HCT116 (cell line): ENCODE measurements at regions not wholly inside any gene's neighbourhood (a gene's known extent, or its start where the extent isn't known, plus 50 kb on each side); places are given as distances from the start of the nearest gene placed in this dataset.

Experiments
- ATAC-seq: fragments of 200-7000 bp; cut with Tn5 transposase; 2 replicates; pipeline ENCODE4 v1.9.1; 2020; ENCODE audit warnings: mild to moderate bottlenecking, moderate library complexity
- BruUV-seq: library from RNA; stranded (reverse); fragments of 400-500 nt; replicated peaks from 2 replicates; lab custom pipeline; 2021; lab: Mats Ljungman, UMichigan
- CTCF ChIA-PET: fragments of 300-600 bp; sonication (Branson Sonifier 250); formaldehyde crosslinking; loops from one replicate; lab custom pipeline; 2021; ENCODE audit warnings: antibody characterized with exemption; lab: Charles Lee
- POLR2A ChIA-PET: fragments of 300-600, 350-600 bp; sonication (Branson Sonifier 250); formaldehyde crosslinking; loops from one replicate; lab custom pipeline; 2021; ENCODE audit warnings: antibody characterized with exemption; lab: Charles Lee
- RAD21 ChIA-PET, 2 experiments: fragments of 300-600 bp; sonication (Branson Sonifier 250); formaldehyde crosslinking; loops; one replicate each; lab custom pipeline; 2023; ENCODE audit warnings: low total read pairs in 2 of 2; ENCODE audit not compliant: uncharacterized antibody in 2 of 2, unreplicated experiment in 2 of 2, low non-redundant PET in 1 of 2; lab: Charles Lee
- DNase-seq: peaks from one replicate; pipeline ENCODE4 v3.0.0-alpha.2; 2010; ENCODE audit warnings: low read depth, low spot score
- H2AFZ ChIP-seq: fragments of 200-600 bp; shearing (Covaris generic), sonication (generic); 2 replicates; pipeline ENCODE4 v1.6.1; 2017; ENCODE audit warnings: low read depth, mixed run types, mixed read lengths, antibody characterized with exemption, low read length; ENCODE audit not compliant: poor library complexity, severe bottlenecking
- H3K27ac ChIP-seq: 2 replicates; pipeline ENCODE4 v1.5.1; 2012; ENCODE audit warnings: low read depth, low read length
- H3K27me3 ChIP-seq: fragments of 200-600 bp; sonication (generic); 2 replicates; pipeline ENCODE4 v1.6.1; 2016; ENCODE audit warnings: mixed run types, low read length, mixed read lengths; ENCODE audit not compliant: insufficient read depth
- H3K36me3 ChIP-seq, 2 experiments: fragments of 200-500 bp in 1 of 2; fragments of 200-600 bp in 1 of 2; sonication (Bioruptor generic) in 1 of 2; sonication (generic) in 1 of 2; 2 replicates each; pipeline versions ENCODE4 v1.5.1 to v1.6.1; 2014 to 2016; ENCODE audit warnings: low read length in 2 of 2, inconsistent platforms in 1 of 2, mixed read lengths in 1 of 2, mixed run types in 1 of 2; ENCODE audit not compliant: insufficient read depth in 2 of 2, control insufficient read depth in 1 of 2
- H3K4me1 ChIP-seq, 2 experiments: fragments of 200-600 bp in 1 of 2; sonication (generic) in 1 of 2; 2 replicates each; pipeline versions ENCODE4 v1.5.1 to v1.6.1; 2012 to 2017; ENCODE audit warnings: low read length in 2 of 2, inconsistent platforms in 1 of 2, mild to moderate bottlenecking in 1 of 2, mixed read lengths in 1 of 2, mixed run types in 1 of 2, moderate library complexity in 1 of 2; ENCODE audit not compliant: insufficient read depth in 2 of 2, control insufficient read depth in 1 of 2
- H3K4me2 ChIP-seq: fragments of 200-600 bp; sonication (generic); 2 replicates; pipeline ENCODE4 v1.6.1; 2017; ENCODE audit warnings: mixed run types, low read length, mixed read lengths
- H3K4me3 ChIP-seq, 2 experiments: fragments of 200-600 bp in 1 of 2; sonication (generic) in 1 of 2; replicated peaks in 1 of 2; 2 replicates each; pipeline ENCODE4 v1.5.1; 2011 to 2016; ENCODE audit warnings: low read length in 2 of 2, control low read depth in 1 of 2, low read depth in 1 of 2, mild to moderate bottlenecking in 1 of 2, mixed read lengths in 1 of 2, mixed run types in 1 of 2
- H3K79me2 ChIP-seq: fragments of 200-600 bp; sonication (generic); 2 replicates; pipeline ENCODE4 v1.6.1; 2017; ENCODE audit warnings: mild to moderate bottlenecking, mixed run types, low read length, moderate library complexity, mixed read lengths; ENCODE audit not compliant: insufficient read depth
- H3K9ac ChIP-seq: fragments of 200-600 bp; sonication (generic); 2 replicates; pipeline ENCODE4 v1.6.1; 2016; ENCODE audit warnings: low read length, mixed read lengths
- H3K9me2 ChIP-seq: fragments of 200-600 bp; sonication (generic), shearing (Covaris generic); 2 replicates; pipeline ENCODE4 v1.6.1; 2017; ENCODE audit warnings: mixed run types, mild to moderate bottlenecking, moderate library complexity; ENCODE audit not compliant: insufficient read depth
- H3K9me3 ChIP-seq, 2 experiments: fragments of 200-500 bp in 1 of 2; fragments of 200-600 bp in 1 of 2; sonication (Bioruptor generic) in 1 of 2; sonication (generic) in 1 of 2; 2 replicates each; pipeline ENCODE4 v1.6.1; 2014 to 2017; ENCODE audit warnings: low read length in 2 of 2, mixed read lengths in 2 of 2, inconsistent platforms in 1 of 2, low read depth in 1 of 2, mild to moderate bottlenecking in 1 of 2, mixed run types in 1 of 2, moderate library complexity in 1 of 2; ENCODE audit not compliant: control insufficient read depth in 1 of 2, insufficient read depth in 1 of 2
- H4K20me1 ChIP-seq: fragments of 200-600 bp; sonication (generic), shearing (Covaris generic); 2 replicates; pipeline ENCODE4 v1.6.1; 2017; ENCODE audit warnings: mixed run types, mild to moderate bottlenecking, moderate library complexity; ENCODE audit not compliant: insufficient read depth
- CEBPB ChIP-seq: IDR thresholded peaks from 2 replicates; pipeline ENCODE4 v1.6.1; 2012; ENCODE audit warnings: low read depth
- EGR1 ChIP-seq: IDR thresholded peaks from 2 replicates; pipeline ENCODE4 v1.6.1; 2012; ENCODE audit warnings: low read depth
- FOSL1 ChIP-seq: IDR thresholded peaks from 2 replicates; pipeline ENCODE4 v1.6.1; 2012; ENCODE audit warnings: low read depth
- POLR2A ChIP-seq: IDR thresholded peaks from 2 replicates; pipeline ENCODE4 v1.7.0; 2011; ENCODE audit warnings: borderline replicate concordance; ENCODE audit not compliant: insufficient read depth, insufficient read length; ENCODE audit errors: extremely low read depth
- SRF ChIP-seq: IDR thresholded peaks from 2 replicates; pipeline ENCODE4 v1.6.1; 2012; ENCODE audit warnings: low read depth
- TCF7L2 ChIP-seq: IDR thresholded peaks from 2 replicates; pipeline ENCODE4 v1.7.0; 2011; ENCODE audit warnings: borderline replicate concordance, inconsistent platforms; ENCODE audit not compliant: insufficient read depth, insufficient read length; ENCODE audit errors: extremely low read depth
- ZFX ChIP-seq: fragments of 450-650 bp; IDR thresholded peaks from 2 replicates; pipeline ENCODE4 v1.6.1; 2017
- intact Hi-C: fragments of 100-400 bp; cut with micrococcal nuclease; formaldehyde crosslinking; loops from 2 replicates; pipeline ENCODE4 v1.10.0; 2022
- TF ChIP-seq, protein P1 (sequence below): IDR thresholded peaks from 2 replicates; pipeline ENCODE4 v1.6.1; 2012

DNA sequence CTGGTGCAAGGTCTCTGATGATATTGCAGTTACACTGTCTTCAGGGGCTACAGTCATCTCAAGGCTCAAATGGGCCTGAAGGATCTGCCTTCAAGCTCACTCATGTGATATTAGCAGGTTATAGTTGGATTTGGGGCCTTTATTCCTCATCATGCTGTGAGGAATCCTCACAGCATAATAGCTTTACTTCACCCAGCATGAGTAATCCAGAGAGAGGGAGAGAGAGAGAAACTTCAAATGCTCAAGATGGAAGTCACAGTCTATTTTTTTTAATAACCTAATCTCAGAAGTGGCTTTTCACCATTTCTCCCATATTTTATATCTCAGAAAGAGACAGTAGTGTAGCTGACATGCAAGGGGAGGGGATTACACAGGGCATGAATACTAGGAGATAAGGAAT, 658.7 kb downstream of the EPHA4 start:
- POLR2A ChIA-PET = no interaction called here
- intact Hi-C loops = no loop called here
- no peak overlapping the region for H2AFZ ChIP-seq
- H3K36me3 ChIP-seq = no peaks in the 10 kb centered on the region
- no peak for ATAC-seq
- no peaks in the 10 kb centered on the region for H4K20me1 ChIP-seq
- no peaks in the 10 kb centered on the region for H3K4me1 ChIP-seq
- CTCF ChIA-PET = no interaction called here
- H3K4me3 ChIP-seq = no peak overlapping the region
- no peak overlapping the region for H3K9ac ChIP-seq
- RAD21 ChIA-PET = interaction anchor here in 1 of 2 experiments (0.5 kb wide), 1 partner anchor 30 kb away, joined by 3 read pairs; no protein-coding TSS in a partner anchor
- no peaks in the 10 kb centered on the region for H3K27me3 ChIP-seq
- TF ChIP-seq, protein P1, sequence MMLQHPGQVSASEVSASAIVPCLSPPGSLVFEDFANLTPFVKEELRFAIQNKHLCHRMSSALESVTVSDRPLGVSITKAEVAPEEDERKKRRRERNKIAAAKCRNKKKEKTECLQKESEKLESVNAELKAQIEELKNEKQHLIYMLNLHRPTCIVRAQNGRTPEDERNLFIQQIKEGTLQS = no peak
- TF ChIP-seq TCF7L2 (no peak), SRF (no peak), EGR1 (no peak), FOSL1 (no peak), POLR2A (no peak)
- DNase-seq = no peak
- H3K4me2 ChIP-seq = no peak overlapping the region
- H3K9me2 ChIP-seq = no peaks in the 10 kb centered on the region
- H3K79me2 ChIP-seq = no peaks in the 10 kb centered on the region
- no peaks in the 10 kb centered on the region for H3K9me3 ChIP-seq
- H3K27ac ChIP-seq = no peak overlapping the region
- no TSS peak for BruUV-seq

DNA sequence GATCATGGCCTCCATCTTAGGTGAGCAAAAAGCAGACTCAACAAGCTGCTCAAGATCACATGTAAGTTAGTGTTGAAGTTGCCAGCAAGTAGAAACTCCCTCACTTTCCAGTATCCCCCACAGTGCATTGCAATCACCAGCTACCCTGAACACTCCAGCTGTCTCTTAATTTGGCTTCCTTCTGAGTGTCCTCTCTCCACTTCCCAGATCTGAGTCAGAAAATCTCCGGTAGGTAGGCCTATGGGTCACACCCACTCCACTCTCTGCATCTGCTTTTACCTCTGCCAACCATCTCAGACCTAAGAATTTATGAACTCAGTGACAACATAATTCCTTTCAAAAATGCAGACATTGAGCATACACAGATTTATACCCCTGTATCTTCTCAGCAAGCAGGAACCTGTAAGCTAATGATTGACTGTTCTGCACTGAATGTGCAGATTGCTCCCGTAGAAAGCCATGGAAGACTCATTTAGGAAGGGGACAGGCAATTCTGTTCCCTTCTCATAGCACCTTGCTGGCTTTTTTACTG, 656.9 kb downstream of the EPHA4 start:
- TF ChIP-seq ZFX (no peak), FOSL1 (no peak), POLR2A (no peak), CEBPB (no peak)
- TF ChIP-seq, protein P1 = no peak
- no TSS peak for BruUV-seq
- H3K4me2 ChIP-seq = no peak overlapping the region
- CTCF ChIA-PET = interaction anchor here (0.6 kb wide), 1 partner anchor 23 kb away, joined by 5 read pairs; no protein-coding TSS in a partner anchor
- no peaks in the 10 kb centered on the region for H3K9me2 ChIP-seq
- no peaks in the 10 kb centered on the region for H4K20me1 ChIP-seq
- intact Hi-C loops = no loop called here
- no peak overlapping the region for H3K9ac ChIP-seq
- no peaks in the 10 kb centered on the region for H3K79me2 ChIP-seq
- no peak overlapping the region for H2AFZ ChIP-seq
- no peaks in the 10 kb centered on the region for H3K27me3 ChIP-seq
- DNase-seq (no peak), ATAC-seq (no peak)
- H3K9me3 ChIP-seq = no peaks in the 10 kb centered on the region
- H3K4me1 ChIP-seq = no peaks in the 10 kb centered on the region
- RAD21 ChIA-PET = no interaction called here
- no peak overlapping the region for H3K27ac ChIP-seq
- POLR2A ChIA-PET = no interaction called here
- no peak overlapping the region for H3K4me3 ChIP-seq
- no peaks in the 10 kb centered on the region for H3K36me3 ChIP-seq
